ENCODE measurements at regions not wholly inside any gene's neighbourhood (a gene's known extent, or its start where the extent isn't known, plus 50 kb on each side); places are given as distances from the start of the nearest gene placed in this dataset.

GRCh38 chr22:27578937-27579617, 222.5 kb downstream of the MN1 start:
- no peak for TF ChIP-seq CTCF (conservative IDR thresholded peaks at IDR 0.05; ENCODE audit: low read depth, low read length)
- no peak overlapping the region for H3K4me3 ChIP-seq (ENCODE audit: low read length)
- no peak for DNase-seq (ENCODE audit: low read depth)

GRCh38 chr22:27580311-27580897, 221.2 kb downstream of the MN1 start:
- DNase-seq (ENCODE audit: low read depth): no peak
- TF ChIP-seq CTCF (conservative IDR thresholded peaks at IDR 0.05; ENCODE audit: low read depth, low read length): peak; percentile 21
- H3K4me3 ChIP-seq (ENCODE audit: low read length): no peak overlapping the region

- no peak for TF ChIP-seq CTCF (conservative IDR thresholded peaks at IDR 0.05; ENCODE audit: low read depth, low read length)
- DNase-seq (ENCODE audit: low read depth): no peak
- no peak overlapping the region for H3K4me3 ChIP-seq (ENCODE audit: low read length)
These were observed 220.3 kb downstream of the MN1 start for GRCh38 chr22:27581236-27581635.

GRCh38 chr22:27581688-27582087, 219.9 kb downstream of the MN1 start:
- no peak for DNase-seq (ENCODE audit: low read depth)
- no peak for TF ChIP-seq CTCF (conservative IDR thresholded peaks at IDR 0.05; ENCODE audit: low read depth, low read length)
- no peak overlapping the region for H3K4me3 ChIP-seq (ENCODE audit: low read length)

- H3K4me3 ChIP-seq (ENCODE audit: low read length): no peak overlapping the region
- no peak for TF ChIP-seq CTCF (conservative IDR thresholded peaks at IDR 0.05; ENCODE audit: low read depth, low read length)
- DNase-seq (ENCODE audit: low read depth): no peak
These were observed 217.7 kb downstream of the MN1 start for GRCh38 chr22:27583856-27584255.

- H3K4me3 ChIP-seq (ENCODE audit: low read length): no peak overlapping the region
- TF ChIP-seq CTCF (conservative IDR thresholded peaks at IDR 0.05; ENCODE audit: low read depth, low read length): no peak
- DNase-seq (ENCODE audit: low read depth): no peak
These were observed 216.4 kb downstream of the MN1 start for GRCh38 chr22:27585141-27585540.

GRCh38 chr22:27588268-27588667, 213.3 kb downstream of the MN1 start:
- no peak for TF ChIP-seq CTCF (conservative IDR thresholded peaks at IDR 0.05; ENCODE audit: low read depth, low read length)
- no peak for DNase-seq (ENCODE audit: low read depth)

More at GRCh38 chr22:27588268-27588667, 213.3 kb downstream of the MN1 start:
- no peak overlapping the region for H3K4me3 ChIP-seq (ENCODE audit: low read length)
